ENCODE measurements at regions not wholly inside any gene's neighbourhood (a gene's known extent, or its start where the extent isn't known, plus 50 kb on each side); places are given as distances from the start of the nearest gene placed in this dataset.

DNA sequence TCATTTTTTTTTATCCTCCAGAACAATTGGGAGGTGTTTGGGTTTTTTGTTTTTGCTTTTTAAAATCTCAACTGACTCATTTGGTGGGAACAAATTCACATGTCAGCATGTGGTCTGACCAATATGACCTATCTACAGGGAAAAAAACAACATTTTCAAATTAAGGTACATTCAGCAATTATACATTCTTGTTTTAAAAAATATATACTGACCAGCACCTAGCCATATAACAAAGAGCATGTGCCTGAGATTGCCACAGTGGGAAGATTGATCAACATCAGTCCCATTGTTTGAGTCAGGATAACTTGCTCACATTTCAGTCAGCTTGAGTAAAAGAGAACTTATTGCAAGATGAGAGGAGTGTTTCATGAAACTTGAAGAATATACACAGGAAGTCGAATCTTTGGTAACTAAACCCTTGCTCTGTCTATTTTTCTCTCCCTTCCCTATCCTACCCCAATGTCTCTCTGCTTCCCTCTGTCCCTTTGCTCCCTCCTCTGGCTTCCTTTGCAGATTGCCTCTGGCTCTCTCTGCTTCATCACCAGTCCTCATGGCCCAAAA is 163.2 kb upstream of the TAB2 start (continued):
- no peak for TF ChIP-seq EP300 (IDR thresholded peaks at IDR 0.05; ENCODE audit: borderline replicate concordance in 1 of 2, low read depth in 2 of 2, low read length in 2 of 2)
- no peak for TF ChIP-seq HDAC6 (IDR thresholded peaks at IDR 0.05; ENCODE audit: low read depth, low read length)
- TF ChIP-seq SRF (IDR thresholded peaks at IDR 0.05; ENCODE audit: low read depth, low read length) = no peak
- no peak for TF ChIP-seq SAP30 (IDR thresholded peaks at IDR 0.05; ENCODE audit: insufficient read depth, insufficient replicate concordance, low read length)
- no peak for TF ChIP-seq MAX (IDR thresholded peaks at IDR 0.05)
- TF ChIP-seq POU5F1 (IDR thresholded peaks at IDR 0.05; ENCODE audit: low read depth, low read length) = no peak
- TF ChIP-seq E2F6 (IDR thresholded peaks at IDR 0.05) = no peak

All from H1 (cell line).